GM23248 (cell line): ENCODE measurements at regions not wholly inside any gene's neighbourhood (a gene's known extent, or its start where the extent isn't known, plus 50 kb on each side); places are given as distances from the start of the nearest gene placed in this dataset.

Source experiments
- DNase-seq: peaks from one replicate; pipeline ENCODE4 v3.0.0-alpha.2; 2015
- H2AFZ ChIP-seq: fragments of 200-600 bp; sonication (generic); 2 replicates; pipeline ENCODE4 v1.6.1; 2016; ENCODE audit warnings: antibody characterized with exemption
- H3F3A ChIP-seq: fragments of 200-600 bp; sonication (generic); 2 replicates; pipeline ENCODE4 v1.6.1; 2016; ENCODE audit warnings: mild to moderate bottlenecking, antibody characterized with exemption, mixed run types; ENCODE audit not compliant: insufficient read depth
- H3K27ac ChIP-seq: fragments of 200-600 bp; sonication (generic); 2 replicates; pipeline ENCODE4 v1.5.1; 2016; ENCODE audit warnings: mild to moderate bottlenecking
- H3K27me3 ChIP-seq: fragments of 200-600 bp; sonication (generic); replicated peaks from 2 replicates; pipeline ENCODE4 v1.6.1; 2016; ENCODE audit warnings: mild to moderate bottlenecking; ENCODE audit not compliant: insufficient read depth
- H3K36me3 ChIP-seq: fragments of 200-600 bp; sonication (generic); 2 replicates; pipeline ENCODE4 v1.6.1; 2016; ENCODE audit warnings: low read depth, mild to moderate bottlenecking
- H3K4me1 ChIP-seq: fragments of 200-600 bp; sonication (generic); 2 replicates; pipeline ENCODE4 v1.6.1; 2016; ENCODE audit warnings: mild to moderate bottlenecking; ENCODE audit not compliant: insufficient read depth
- H3K4me2 ChIP-seq: fragments of 200-600 bp; sonication (generic); one replicate; pipeline ENCODE4 v1.6.1; 2016; ENCODE audit warnings: mild to moderate bottlenecking; ENCODE audit not compliant: unreplicated experiment
- H3K4me3 ChIP-seq: fragments of 200-600 bp; sonication (generic); 2 replicates; pipeline ENCODE4 v1.5.1; 2016; ENCODE audit warnings: mild to moderate bottlenecking
- H3K79me2 ChIP-seq: fragments of 200-600 bp; sonication (generic); 2 replicates; pipeline ENCODE4 v1.6.1; 2016; ENCODE audit warnings: mild to moderate bottlenecking; ENCODE audit not compliant: insufficient read depth
- H3K9ac ChIP-seq: fragments of 200-600 bp; sonication (generic); 2 replicates; pipeline ENCODE4 v1.6.1; 2016; ENCODE audit warnings: mild to moderate bottlenecking
- H3K9me2 ChIP-seq: fragments of 200-600 bp; sonication (generic); 2 replicates; pipeline ENCODE4 v1.6.1; 2016; ENCODE audit warnings: mixed run types, mild to moderate bottlenecking, moderate library complexity; ENCODE audit not compliant: insufficient read depth
- H3K9me3 ChIP-seq: fragments of 200-600 bp; sonication (generic); one replicate; pipeline ENCODE4 v1.6.1; 2017; ENCODE audit warnings: low read depth
- H4K20me1 ChIP-seq: fragments of 200-600 bp; sonication (generic); 2 replicates; pipeline ENCODE4 v1.6.0; 2016; ENCODE audit not compliant: insufficient read depth
- EZH2 ChIP-seq: fragments of 200-600 bp; sonication (generic); IDR thresholded peaks from 2 replicates; pipeline ENCODE4 v1.6.1; 2018; ENCODE audit warnings: antibody characterized with exemption, mild to moderate bottlenecking; ENCODE audit not compliant: insufficient read depth, poor library complexity, severe bottlenecking
- EZH2phosphoT487 ChIP-seq: fragments of 200-600 bp; sonication (generic); IDR thresholded peaks from 2 replicates; pipeline ENCODE4 v1.6.1; 2018; ENCODE audit warnings: antibody characterized with exemption, moderate library complexity, mild to moderate bottlenecking, low read depth; ENCODE audit not compliant: insufficient read depth
- WGBS, 2 experiments: methylation state at CpG; one replicate each; pipeline ENCODE4 v1.1.6; 2015 to 2017; ENCODE audit warnings: low lambda C conversion rate in 2 of 2, low coverage in 1 of 2; ENCODE audit errors: missing lambda C conversion rate in 2 of 2; 5-methylcytosine and 5-hydroxymethylcytosine counted together
- in situ Hi-C: fragments of 300-500 bp; cut with MboI; formaldehyde crosslinking; loops from 2 replicates; pipeline ENCODE4 v1.15.0; 2020

DNA sequence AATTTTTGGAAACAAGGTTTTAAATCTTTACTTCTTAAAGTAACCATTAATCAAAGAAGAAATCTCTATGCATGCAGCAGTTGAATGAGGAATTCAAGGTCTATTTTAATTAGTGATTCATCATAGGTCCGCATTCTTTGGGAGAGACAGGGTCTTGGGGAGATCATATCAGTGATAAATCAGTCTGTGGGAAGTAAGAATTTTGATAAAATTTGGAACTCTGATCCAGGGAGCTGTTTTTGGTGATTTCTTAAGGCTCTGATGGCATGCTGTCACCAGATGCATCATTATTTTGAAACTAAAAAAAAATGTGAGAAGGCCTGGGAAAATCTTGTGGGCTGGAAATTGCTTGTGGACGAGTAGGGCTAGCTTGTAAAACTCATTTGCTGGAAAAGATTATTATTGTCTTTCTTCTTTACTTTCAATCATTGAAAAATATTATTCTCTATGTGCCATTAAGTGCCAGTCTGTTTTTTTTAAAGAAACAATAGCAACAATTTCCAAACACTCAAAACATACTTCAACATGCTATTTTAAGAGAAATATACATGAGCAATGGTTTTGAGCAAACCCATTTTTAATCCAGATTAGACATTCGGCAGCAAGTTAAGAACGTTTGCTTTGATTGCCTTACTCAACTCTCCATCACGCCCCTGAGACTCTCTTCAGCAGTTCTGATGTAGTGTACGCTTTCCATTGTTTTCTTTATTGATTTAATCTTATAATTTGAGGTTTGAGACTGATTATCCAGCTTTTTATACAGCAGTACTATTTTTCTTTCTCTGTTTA is 62.6 kb downstream of the ZBTB18 start:
- H2AFZ ChIP-seq: peak overlapping the region; percentile 5; the same call in 1 of the 2 replicates
- no peaks in the 10 kb centered on the region for H3K9me3 ChIP-seq
- no peaks in the 10 kb centered on the region for H4K20me1 ChIP-seq
- H3K79me2 ChIP-seq: no peaks in the 10 kb centered on the region
- 41 to 46% methylated on average over 6 of the region's 6 CpGs for WGBS, 2 experiments
- peaks cover 21% of the 10 kb centered on the region for H3F3A ChIP-seq
- H3K27ac ChIP-seq: peak overlapping the region; percentile 57
- peak; percentile 59 for DNase-seq
- in situ Hi-C loops: no loop called here
- no peak for TF ChIP-seq EZH2
- no peak for TF ChIP-seq EZH2phosphoT487
- 0 out of 2 replicates have a peak, but pooled peaks cover 5% of the 10 kb centered on the region for H3K27me3 ChIP-seq
- H3K4me3 ChIP-seq: peak overlapping the region; percentile 18; the same call in 1 of the 2 replicates
- peak overlapping the region; percentile 2; the same call in 1 of the 2 replicates for H3K9ac ChIP-seq
- peaks cover 39% of the 10 kb centered on the region for H3K4me1 ChIP-seq
- peak overlapping the region; percentile 56 for H3K4me2 ChIP-seq
- H3K36me3 ChIP-seq: no peaks in the 10 kb centered on the region
- no peaks in the 10 kb centered on the region for H3K9me2 ChIP-seq

DNA sequence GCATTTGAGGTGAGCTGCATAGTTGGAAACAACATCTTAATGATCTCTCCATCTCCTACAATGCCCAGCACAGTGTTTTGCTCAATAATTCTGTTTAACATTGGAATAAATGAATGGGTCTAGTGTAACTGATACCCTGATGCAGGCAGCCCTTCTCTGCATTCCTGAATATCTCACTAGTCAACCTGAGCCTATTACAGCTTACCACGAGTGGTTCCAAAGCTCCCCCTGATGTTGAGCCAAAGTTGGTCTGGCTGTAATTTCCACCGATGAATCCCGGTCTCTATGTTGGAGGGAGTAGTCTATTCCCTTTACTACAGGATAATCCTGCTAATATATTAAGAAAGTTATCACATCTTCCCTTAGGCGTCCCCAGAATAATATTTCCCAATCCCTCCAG is 63.8 kb downstream of the ZBTB18 start:
- peaks cover 21% of the 10 kb centered on the region for H3F3A ChIP-seq
- H3K4me2 ChIP-seq: no peak overlapping the region
- no peaks in the 10 kb centered on the region for H4K20me1 ChIP-seq
- H3K36me3 ChIP-seq: no peaks in the 10 kb centered on the region
- H3K9me3 ChIP-seq: no peaks in the 10 kb centered on the region
- H3K27me3 ChIP-seq: 0 out of 2 replicates have a peak, but pooled peaks cover 5% of the 10 kb centered on the region
- no peaks in the 10 kb centered on the region for H3K9me2 ChIP-seq
- no peak overlapping the region for H3K4me3 ChIP-seq
- no peaks in the 10 kb centered on the region for H3K79me2 ChIP-seq
- TF ChIP-seq EZH2 (no peak), EZH2phosphoT487 (no peak)
- WGBS, 2 experiments: 70 to 82% methylated on average over 4 of the region's 4 CpGs
- no peak overlapping the region for H3K9ac ChIP-seq
- H3K4me1 ChIP-seq: peaks cover 39% of the 10 kb centered on the region
- H2AFZ ChIP-seq: no peak overlapping the region
- in situ Hi-C loops: no loop called here
- no peak for DNase-seq
- H3K27ac ChIP-seq: no peak overlapping the region

DNA sequence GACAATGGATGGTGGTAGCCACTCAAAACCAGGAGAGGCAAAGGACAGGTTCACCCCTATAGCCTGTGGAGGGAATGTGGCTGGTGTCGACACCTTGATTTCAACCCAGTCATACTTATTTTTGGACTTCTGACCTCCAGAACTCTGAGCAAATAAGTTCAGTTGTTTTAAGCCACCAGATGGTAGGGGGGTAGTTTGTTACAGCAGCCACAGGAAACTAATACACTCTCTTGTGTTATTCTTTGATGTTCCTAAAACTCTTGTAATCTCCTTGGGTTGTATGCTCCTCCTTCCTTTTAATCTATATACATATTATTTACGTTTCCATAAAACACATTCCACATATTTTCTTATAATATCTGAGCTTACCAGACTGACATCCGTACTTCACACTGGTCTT is 65.9 kb downstream of the ZBTB18 start:
- Histone ChIP-seq H3K9me2 (no peaks in the 10 kb centered on the region), H4K20me1 (no peaks in the 10 kb centered on the region), H3K79me2 (no peaks in the 10 kb centered on the region), H3K4me1 (peaks cover 39% of the 10 kb centered on the region), H2AFZ (no peak overlapping the region), H3K9me3 (no peaks in the 10 kb centered on the region), H3K9ac (no peak overlapping the region), H3F3A (peaks cover 21% of the 10 kb centered on the region), H3K4me2 (peak overlapping the region; percentile 21), H3K4me3 (no peak overlapping the region), H3K27me3 (0 out of 2 replicates have a peak, but pooled peaks cover 5% of the 10 kb centered on the region), H3K27ac (no peak overlapping the region), H3K36me3 (no peaks in the 10 kb centered on the region)
- WGBS, 2 experiments: 96 to 97% methylated on average over 3 of the region's 3 CpGs
- TF ChIP-seq EZH2: no peak
- TF ChIP-seq EZH2phosphoT487: no peak
- in situ Hi-C loops: no loop called here
- no peak for DNase-seq

DNA sequence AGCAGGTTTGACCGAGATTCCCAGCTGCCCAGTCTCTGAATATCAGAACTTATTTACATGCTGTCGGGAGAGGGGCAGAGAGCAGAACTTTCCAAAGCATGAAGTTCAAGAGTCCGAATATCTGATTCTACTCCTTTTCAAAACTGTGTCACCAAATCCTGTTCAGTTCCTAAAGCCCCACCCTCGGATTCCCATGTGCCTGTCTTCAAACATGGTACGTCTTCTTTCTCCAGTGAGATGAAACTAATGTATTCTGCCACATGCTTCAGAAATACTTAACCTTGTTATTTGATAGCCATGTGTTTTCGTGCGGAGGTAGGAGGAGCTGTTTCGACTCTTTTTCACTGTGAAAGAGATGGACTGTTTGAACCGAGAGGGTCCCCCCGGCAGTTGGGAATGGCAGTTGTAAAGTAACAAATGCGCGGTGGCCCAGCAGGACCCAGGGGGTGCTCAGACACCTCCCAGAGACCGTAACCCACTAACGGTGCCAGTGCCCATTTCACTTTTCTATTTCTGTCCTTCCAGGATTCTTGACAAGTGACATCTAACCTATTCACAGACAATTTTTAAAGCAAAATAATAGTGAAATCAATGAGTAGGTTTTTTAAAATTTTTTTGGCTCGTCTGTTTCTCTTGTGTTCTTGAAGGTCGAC is 67.2 kb downstream of the ZBTB18 start:
- H3K27ac ChIP-seq: no peak overlapping the region
- peaks cover 17% of the 10 kb centered on the region; the same call in 1 of the 2 replicates for H3K27me3 ChIP-seq
- peaks cover 10% of the 10 kb centered on the region for H3F3A ChIP-seq
- no peak overlapping the region for H3K9ac ChIP-seq
- DNase-seq: peak; percentile 6
- no peaks in the 10 kb centered on the region for H3K9me3 ChIP-seq
- TF ChIP-seq EZH2 (no peak), EZH2phosphoT487 (no peak)
- in situ Hi-C loops: no loop called here
- H3K4me3 ChIP-seq: no peak overlapping the region
- no peaks in the 10 kb centered on the region for H3K79me2 ChIP-seq
- no peaks in the 10 kb centered on the region for H4K20me1 ChIP-seq
- H3K4me2 ChIP-seq: peak overlapping the region; percentile 21
- peaks cover 28% of the 10 kb centered on the region for H3K4me1 ChIP-seq
- peak overlapping the region; percentile 54 for H2AFZ ChIP-seq
- no peaks in the 10 kb centered on the region for H3K9me2 ChIP-seq
- H3K36me3 ChIP-seq: no peaks in the 10 kb centered on the region
- 17% methylated on average over 16 of the region's 16 CpGs for WGBS, 2 experiments
